ENCODE measurements at regions not wholly inside any gene's neighbourhood (a gene's known extent, or its start where the extent isn't known, plus 50 kb on each side); places are given as distances from the start of the nearest gene placed in this dataset.

- H3K27me3 ChIP-seq (ENCODE audit: low read length), result no peaks in the 10 kb centered on the region
- no peak overlapping the region for H2AFZ ChIP-seq (ENCODE audit: low read depth, low read length, severe bottlenecking)
- H3K27ac ChIP-seq (ENCODE audit: low read depth, low read length), result no peak overlapping the region
Observed at GRCh38 chr10:104589431-104589830, 51.7 kb upstream of the SORCS3 start.

GRCh38 chr10:104589871-104590270, 51.2 kb upstream of the SORCS3 start:
- H3K27ac ChIP-seq (ENCODE audit: low read depth, low read length), result no peak overlapping the region
- no peaks in the 10 kb centered on the region for H3K79me2 ChIP-seq (ENCODE audit: insufficient read depth, low read length)
- no peak overlapping the region for H3K4me3 ChIP-seq (ENCODE audit: insufficient read depth, low read length, poor library complexity, severe bottlenecking)
- H3F3A ChIP-seq (ENCODE audit: insufficient read depth), result no peaks in the 10 kb centered on the region
- no peaks in the 10 kb centered on the region for H4K20me1 ChIP-seq (ENCODE audit: low read depth, low read length)
- no peaks in the 10 kb centered on the region for H3K9me3 ChIP-seq (ENCODE audit: insufficient read depth, low read length)
- H3K27me3 ChIP-seq (ENCODE audit: low read length), result no peaks in the 10 kb centered on the region
- TF ChIP-seq CTCF (IDR thresholded peaks at IDR 0.05; ENCODE audit: insufficient read depth, low read length, poor library complexity, severe bottlenecking) (no peak), EZH2phosphoT487 (conservative IDR thresholded peaks at IDR 0.05; ENCODE audit: low read length) (no peak)
- H3K9me2 ChIP-seq (replicated peaks; ENCODE audit: insufficient read depth, low read length), result no peaks in the 10 kb centered on the region
- H3K9ac ChIP-seq (ENCODE audit: low read length), result no peak overlapping the region
- H3K36me3 ChIP-seq (ENCODE audit: low read length), result no peaks in the 10 kb centered on the region
- no peak overlapping the region for H3K4me2 ChIP-seq (ENCODE audit: low read depth, low read length, poor library complexity, severe bottlenecking)
- H2AFZ ChIP-seq (ENCODE audit: low read depth, low read length, severe bottlenecking), result no peak overlapping the region

More at GRCh38 chr10:104589431-104589830, 51.7 kb upstream of the SORCS3 start:
- no peak overlapping the region for H3K4me3 ChIP-seq (ENCODE audit: insufficient read depth, low read length, poor library complexity, severe bottlenecking)
- H3K9me2 ChIP-seq (replicated peaks; ENCODE audit: insufficient read depth, low read length), result no peaks in the 10 kb centered on the region
- H4K20me1 ChIP-seq (ENCODE audit: low read depth, low read length), result no peaks in the 10 kb centered on the region
- no peaks in the 10 kb centered on the region for H3K79me2 ChIP-seq (ENCODE audit: insufficient read depth, low read length)
- TF ChIP-seq CTCF (IDR thresholded peaks at IDR 0.05; ENCODE audit: insufficient read depth, low read length, poor library complexity, severe bottlenecking) (no peak), EZH2phosphoT487 (conservative IDR thresholded peaks at IDR 0.05; ENCODE audit: low read length) (no peak)
- no peaks in the 10 kb centered on the region for H3K9me3 ChIP-seq (ENCODE audit: insufficient read depth, low read length)
- H3K9ac ChIP-seq (ENCODE audit: low read length), result no peak overlapping the region
- no peaks in the 10 kb centered on the region for H3K36me3 ChIP-seq (ENCODE audit: low read length)
- H3F3A ChIP-seq (ENCODE audit: insufficient read depth), result no peaks in the 10 kb centered on the region
- H3K4me2 ChIP-seq (ENCODE audit: low read depth, low read length, poor library complexity, severe bottlenecking), result no peak overlapping the region
